SIG-M5 treated with dmso at 0.1 percent for 504 hours (cell line): ENCODE measurements at regions not wholly inside any gene's neighbourhood (a gene's known extent, or its start where the extent isn't known, plus 50 kb on each side); places are given as distances from the start of the nearest gene placed in this dataset.
"Not testable (repeated sequence)": the region's sequence is repeated elsewhere in the genome, so short reads cannot be mapped to it uniquely, and the experiment has no call there.

ENCODE experiments used
- DNase-seq: peaks from one replicate; lab custom pipeline; 2025; ENCODE audit not compliant: unreplicated experiment; lab: John Stamatoyannopoulos, UW

DNA sequence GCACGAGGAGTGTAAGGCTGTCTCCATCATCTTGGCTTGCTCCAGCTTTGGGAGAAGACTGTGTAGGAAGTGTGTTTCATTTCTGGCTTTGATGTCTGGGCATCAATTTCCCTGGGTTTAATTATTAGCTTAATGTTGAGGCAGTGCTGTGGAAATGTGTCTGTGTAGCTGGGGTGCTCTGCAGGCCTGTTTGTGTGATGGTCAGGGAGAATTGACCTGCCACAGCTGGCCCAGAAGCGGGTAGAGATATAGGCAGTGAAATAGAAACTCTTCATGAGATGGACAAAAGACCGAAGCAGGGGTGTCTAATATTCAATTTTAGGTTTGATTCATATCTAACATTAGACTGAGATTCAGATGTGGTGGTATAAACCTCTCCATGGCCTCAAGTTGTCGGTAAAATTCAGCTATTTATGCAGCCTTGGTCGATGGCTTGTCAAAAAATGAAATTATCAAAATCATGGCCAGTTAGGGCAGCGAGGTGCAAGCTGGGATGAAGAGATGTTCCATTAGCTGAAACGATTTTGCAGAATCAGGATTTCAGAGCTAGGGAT lies 95.3 kb upstream of the SNX9 start:
- DNase-seq: no peak

DNA sequence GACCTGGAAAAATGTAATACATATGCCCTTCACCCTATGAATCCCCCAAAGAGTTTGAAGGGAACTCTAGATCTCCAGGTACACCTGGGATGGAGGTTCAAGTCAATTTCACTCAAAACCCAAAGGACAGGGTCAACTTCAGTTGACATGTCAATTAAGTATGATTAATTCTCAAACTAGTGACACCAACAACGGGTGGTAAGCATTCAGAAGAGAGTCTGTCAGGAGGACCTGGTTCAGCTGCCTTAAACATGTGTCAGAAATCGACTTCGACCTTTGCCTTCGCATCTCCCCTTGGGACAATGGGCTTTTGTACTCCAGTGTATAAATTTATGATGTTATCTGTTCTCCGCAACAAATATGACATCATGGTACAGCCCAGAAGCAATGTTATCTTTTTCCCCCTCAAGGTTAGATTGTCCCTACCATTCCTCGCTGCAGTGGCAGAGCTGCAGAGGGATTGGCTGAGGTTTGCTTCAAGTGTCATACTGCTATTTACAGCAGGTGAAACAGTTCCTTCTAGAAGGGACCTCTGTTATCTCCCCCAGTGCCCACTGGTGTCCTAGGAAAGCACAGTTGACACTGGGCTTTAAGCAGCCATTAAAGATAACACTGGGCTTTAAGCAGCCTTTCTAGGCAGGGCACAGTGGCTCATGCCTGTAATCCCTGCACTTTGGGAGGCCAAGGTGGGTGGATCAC lies 94.7 kb upstream of the SNX9 start:
- DNase-seq: no peak

DNA sequence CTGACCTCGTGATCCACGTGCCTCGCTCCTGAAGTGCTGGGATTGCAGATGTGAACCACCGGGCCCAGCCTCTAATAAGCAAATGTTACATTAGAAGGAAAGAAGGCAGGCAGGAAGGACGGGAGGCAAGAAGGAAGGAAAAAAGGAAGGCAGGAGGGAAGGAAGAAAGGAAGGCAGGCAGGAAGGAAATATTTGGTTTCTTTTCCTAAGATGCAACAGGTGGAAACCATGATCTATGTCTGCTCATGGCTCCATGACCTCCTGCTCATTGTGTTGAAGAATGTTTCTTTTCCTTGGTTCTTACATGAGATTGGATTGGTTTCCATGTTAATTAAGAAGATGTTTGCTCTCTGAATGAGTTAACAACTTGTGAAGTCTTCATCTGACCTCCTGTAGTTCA lies 91.8 kb upstream of the SNX9 start:
- no peak for DNase-seq

DNA sequence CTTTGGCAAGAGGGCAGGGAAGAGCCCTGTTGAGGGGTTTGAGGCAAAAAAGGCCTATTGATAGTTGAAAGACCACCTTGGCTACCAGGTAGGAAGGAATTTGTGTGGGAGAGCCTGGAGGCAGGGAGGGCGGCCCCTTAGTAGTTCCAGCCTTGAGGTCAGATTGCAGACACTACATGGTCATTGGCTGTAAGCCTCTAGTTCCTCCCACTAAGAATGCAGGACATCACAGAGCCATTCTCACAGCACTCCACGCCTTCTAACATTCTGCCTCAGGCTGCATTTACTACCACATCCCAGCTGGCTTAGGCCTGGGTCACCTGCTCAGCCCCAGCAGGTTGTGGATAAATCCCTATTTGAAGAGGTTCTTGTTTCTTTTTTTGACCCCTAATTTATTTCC lies 91.0 kb upstream of the SNX9 start:
- DNase-seq: no peak

DNA sequence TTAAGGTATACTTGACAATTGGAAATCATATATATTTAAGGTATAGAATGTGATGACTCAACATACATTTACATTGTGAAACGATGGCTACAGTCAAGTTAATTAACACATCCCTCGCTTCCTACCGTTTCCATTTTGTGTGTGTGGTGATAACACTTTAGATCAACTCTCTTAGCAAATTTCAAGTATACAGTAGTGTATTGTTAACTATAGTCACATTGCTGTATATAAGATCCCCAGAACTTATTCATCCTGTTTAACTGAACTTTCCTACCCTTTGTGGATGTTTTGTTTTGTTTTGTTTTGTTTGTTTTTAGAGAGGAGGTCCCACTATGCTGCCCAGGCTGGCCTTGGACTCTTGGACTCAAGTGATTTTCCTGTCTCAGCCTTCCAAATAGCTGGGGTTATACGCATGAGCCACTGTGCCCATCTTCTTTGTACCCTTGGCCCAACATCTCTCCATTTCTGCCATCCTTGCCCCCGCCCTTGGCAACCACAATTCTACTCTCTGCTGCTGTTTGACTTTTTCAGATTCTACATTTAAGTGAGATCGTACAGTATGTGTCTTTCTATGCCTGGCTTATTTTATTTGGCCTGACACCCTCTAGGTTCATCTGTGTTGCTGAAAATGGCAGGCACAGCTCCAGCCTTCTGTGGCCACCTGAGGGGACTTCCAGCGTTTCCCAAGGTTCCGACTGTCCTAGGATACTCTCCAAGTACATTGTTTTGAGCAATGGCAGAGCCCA lies 90.5 kb upstream of the SNX9 start:
- no peak for DNase-seq

DNA sequence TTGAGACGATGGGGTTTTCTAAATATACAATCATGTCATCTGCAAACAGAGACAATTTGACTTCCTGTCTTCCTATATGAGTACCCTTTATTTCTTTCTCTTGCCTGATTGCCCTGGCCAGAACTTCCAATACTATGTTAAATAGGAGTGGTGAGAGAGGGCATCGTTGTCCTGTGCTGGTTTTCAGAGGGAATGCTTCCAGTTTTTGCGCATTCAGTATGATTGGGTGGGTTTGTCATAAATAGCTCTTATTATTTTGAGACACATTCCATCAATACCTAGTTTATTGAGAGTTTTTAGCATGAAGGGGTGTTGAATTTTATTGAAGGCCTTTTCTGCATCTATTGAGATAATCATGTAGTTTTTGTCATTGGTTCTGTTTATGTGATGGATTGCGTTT lies 86.5 kb upstream of the SNX9 start:
- DNase-seq: not testable (repeated sequence)

DNA sequence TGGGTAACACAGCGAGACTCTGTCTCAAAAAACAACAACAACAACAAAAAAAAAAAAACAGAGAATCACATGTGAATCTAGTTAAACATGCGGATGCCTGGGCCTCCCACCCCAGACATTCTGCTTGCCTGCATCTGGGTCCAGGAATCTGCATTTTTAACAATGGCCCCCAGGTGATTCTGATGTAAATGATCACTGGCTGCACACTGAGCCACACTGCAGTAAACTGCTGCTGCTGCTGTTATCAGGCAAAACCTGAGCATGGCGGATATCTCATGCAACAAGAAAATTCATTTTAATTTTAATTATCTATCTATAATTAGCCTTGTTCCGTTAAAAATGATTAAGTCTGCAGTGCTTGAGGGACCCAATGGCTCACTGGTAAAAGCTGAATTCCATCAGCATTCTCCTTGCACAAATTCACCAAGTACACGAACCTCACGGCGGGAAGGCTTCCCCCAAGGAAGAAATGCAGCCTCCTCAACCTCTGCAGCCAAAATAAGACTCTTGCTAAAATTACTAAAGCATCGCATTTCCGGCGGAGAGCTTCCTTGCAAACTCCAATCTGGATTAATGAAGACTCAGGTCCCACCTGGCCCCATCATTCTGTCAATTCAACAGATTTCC lies 81.6 kb upstream of the SNX9 start:
- no peak for DNase-seq

DNA sequence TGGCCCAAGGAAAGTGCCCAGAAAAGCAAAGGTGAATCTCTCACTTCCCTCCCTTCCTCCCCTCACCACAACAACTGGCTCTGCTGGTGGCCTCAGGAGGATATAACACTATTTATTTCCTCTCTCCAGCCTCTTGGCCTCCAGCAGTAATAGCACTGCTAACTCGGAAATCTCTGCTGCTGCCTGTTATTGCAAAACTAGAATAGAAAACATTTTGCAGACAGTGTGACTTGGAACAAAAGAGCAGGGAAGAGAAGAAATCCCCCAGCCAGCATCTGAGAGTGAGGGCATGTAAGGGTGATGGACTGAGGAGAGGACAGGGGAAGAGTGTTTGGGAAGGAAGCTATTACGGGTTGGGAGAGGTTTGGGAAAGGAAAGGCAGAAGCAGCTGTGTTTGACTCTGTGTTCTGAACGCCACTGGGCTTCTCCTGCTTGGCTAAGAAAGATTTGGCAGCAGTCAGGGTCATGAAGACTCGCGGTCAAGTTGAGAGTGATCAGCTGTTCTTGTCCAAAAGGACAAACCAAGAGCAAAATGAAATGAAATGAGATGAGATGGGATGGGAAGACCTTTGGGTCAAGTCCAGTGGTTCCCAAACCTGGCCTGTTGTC lies 81.0 kb upstream of the SNX9 start:
- no peak for DNase-seq

DNA sequence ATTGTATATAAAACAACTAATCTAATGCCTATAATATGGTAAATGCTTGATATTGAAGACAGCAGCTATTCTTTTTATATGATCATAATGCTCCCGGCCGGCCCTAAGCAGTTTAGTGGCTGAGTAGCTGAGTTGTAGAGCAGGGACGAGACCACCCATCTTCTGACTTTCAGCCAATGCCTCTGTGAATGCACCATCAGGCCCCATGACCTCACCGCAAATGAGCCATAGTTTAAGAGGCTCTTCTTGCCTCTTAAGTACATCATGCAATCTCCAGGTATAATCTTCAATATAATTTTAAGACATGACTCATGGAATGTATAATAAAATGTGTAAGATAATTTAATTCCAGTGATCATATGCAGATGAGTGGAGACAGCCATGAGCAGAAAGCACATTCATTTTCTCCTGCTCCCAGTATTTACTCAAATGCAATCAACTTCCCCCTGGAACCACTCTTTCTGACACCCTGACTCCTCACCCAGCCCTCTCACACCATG lies 78.9 kb upstream of the SNX9 start:
- DNase-seq: no peak

DNA sequence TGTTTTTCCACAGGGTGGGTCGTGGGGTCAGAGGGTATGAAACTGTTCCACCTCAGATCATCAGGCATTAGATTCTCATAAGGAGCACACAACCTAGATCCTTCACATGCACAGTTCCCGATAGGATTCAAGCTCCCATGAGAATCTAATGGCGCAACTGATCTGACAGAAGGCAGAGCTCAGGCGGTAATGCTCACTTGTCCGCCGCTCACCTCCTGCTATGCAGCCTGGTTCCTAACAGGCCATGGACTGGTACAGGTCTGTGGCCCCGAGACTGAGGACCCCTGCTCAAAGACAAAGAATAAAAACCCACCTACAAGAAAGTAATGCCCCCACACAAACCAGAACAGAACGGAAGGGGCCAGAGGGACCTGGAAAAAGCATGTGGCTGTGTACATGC lies 76.1 kb upstream of the SNX9 start:
- DNase-seq: no peak

DNA sequence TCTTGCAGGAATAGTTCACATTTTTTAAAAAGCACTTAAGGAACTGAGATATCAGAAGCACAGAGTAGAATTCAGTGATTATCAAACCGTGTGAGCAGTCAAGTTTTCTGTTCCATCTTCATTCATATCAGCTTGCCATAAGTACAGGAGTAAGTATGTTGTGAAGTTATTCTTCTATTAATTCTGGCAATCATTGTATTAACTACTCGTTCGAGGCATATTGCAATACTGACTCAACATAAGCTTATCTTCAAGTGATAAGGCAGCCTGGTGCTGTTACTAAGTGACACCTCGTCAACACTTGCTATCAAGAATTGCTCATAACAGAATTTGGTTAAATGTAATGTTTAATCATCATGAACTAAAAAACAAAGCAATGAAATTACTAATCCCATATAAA lies 75.7 kb upstream of the SNX9 start:
- no peak for DNase-seq

DNA sequence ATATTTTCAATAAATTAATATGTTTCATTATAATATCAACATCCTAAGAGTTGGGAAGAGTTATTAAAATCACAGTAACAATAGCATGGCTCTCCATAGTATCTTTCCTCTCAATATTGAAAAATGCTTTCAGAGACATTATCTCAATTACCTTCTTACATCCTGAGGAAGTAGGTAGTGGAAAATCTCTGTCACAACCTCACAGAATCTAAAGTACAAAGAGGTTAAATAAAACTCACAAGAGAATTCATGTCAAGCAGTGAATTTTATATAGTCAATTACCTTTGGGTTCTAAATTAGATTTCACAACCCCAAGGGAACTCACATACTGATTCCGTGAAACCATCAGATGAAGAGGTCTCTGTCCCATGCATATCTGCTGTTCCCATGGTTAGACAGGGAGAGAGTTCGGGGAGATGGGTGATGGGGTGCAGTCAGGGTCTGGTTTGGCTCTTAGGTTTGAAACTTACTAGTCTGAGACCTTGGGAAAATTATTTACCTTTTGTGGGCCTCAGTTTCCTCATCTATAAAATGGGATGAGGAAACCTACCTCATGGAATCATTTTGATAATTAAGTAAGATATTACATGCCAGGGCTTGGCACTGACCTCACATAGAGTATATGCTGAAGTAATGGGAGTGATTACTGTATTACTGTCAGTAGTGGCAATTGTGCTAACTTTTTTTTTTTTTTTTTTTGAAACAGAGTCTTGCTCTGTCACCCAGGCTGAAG lies 74.0 kb upstream of the SNX9 start:
- DNase-seq: no peak

DNA sequence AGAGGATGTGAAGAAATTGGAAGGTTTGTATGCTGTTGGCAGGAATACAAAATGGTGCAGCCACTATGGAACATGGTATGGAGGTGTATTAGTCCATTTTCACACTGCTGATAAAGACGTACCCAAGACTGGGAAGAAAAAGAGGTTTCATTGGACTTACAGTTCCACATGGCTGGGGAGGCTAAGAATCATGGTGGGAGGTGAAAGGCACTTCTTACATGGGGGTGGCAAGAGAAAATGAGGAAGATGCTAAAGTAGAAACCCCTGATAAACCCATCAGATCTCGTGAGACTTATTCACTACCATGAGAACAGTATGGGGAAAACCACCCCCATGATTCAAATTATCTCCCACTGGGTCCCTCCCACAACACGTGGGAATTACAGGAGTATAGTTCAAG lies 72.1 kb upstream of the SNX9 start:
- not testable (repeated sequence) for DNase-seq

DNA sequence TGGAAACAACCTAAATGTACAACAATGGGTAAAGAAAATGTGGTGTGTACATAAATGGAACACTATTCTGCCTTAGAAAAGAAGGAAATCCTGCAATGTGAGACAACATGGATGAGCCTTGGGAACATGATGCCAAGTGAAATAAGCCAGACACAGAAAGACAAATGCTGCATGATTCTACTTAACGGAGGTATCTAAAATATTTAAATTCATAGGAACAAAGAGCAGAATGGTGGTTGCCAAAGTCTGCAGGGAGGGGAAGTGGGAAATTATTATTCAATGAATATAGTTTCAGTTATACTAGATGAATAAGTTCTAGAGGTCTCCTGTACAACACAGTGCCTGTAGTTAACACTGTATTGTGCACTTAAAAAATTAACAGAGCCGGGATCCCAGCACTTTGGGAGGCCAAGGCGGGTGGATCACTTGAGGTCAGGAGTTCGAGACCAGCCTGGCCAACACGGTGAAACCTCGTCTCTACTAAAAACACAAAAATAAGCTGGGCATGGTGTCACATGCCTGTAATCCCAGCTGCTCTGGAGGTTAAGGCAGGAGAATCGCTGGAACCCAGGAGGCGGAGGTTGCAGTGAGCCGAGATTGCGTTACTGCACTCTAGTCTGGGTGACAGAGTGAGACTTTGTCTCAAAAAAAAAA lies 71.4 kb upstream of the SNX9 start:
- no peak for DNase-seq

DNA sequence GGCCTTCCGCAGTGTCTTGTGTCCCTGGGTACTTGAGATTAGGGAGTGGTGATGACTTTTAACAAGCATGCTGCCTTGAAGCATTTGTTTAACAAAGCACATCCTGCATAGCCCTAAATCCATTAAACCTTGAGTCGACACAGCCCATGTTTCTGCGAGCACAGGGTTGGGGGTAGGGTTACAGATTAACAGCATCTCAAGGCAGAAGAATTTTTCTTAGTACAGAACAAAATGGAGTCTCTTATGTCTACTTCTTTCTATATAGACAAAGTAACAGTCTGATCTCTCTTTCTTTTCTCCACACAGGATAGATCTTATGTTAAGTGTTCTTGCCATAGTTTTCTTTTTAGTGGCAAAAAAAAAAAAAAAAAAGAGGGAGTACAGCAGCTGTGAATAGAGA lies 70.2 kb upstream of the SNX9 start:
- DNase-seq: not testable (repeated sequence)

DNA sequence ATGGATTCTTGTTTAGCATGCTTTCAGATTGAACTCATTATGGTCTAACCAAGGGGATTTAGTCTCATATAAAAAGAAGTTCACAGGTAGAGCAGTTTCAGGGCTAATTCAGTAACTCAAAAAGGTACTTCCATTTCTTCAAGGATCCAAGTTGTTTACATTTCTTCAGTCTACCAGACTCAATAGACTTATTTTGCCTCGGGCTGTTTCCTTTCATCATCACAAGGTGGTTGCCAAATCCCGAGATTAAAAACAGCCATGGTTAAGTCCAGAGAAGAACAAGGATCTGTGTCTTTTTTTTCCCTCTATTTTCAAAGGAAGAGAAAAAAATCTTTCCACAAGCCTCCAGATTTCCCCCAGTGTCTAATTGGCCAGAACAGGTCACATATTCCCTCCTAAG lies 69.8 kb upstream of the SNX9 start:
- no peak for DNase-seq

DNA sequence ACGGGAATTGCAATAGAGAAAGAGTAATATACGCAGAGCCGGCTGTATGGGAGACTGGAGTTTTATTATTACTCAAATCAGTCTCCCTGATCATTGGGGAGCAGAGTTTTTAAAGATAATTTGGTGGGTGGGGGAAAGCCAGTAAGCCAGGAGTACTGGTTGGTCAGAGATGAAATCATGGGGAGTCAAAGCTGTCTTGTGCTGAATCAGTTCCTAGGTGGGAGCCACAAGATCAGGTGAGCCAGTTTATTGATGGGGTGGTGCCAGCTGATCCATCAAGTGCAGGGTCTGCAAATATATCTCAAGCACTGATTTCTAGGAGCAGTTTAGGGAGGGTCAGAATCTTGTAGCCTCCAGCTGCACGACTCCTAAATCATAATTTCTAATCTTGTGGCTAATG lies 69.2 kb upstream of the SNX9 start:
- not testable (repeated sequence) for DNase-seq

DNA sequence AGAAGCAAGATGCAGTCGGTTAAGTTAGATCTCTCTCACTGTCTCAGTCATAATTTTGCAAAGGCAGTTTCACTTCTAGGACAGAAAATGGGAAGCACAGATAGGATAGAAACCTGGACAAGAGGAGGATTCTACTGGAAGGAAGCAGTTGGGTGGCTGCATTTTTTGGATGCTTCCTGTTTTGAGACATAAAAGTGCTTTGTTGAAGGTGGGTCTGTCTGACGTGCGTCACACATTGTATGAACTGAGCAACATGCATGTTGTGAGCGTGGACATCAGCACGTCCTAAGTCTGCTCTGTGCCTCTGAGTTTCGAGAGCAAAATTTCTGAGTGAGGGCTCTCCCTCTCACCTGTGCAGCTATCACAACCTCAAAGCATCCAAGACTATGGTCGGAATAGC lies 68.7 kb upstream of the SNX9 start:
- no peak for DNase-seq

DNA sequence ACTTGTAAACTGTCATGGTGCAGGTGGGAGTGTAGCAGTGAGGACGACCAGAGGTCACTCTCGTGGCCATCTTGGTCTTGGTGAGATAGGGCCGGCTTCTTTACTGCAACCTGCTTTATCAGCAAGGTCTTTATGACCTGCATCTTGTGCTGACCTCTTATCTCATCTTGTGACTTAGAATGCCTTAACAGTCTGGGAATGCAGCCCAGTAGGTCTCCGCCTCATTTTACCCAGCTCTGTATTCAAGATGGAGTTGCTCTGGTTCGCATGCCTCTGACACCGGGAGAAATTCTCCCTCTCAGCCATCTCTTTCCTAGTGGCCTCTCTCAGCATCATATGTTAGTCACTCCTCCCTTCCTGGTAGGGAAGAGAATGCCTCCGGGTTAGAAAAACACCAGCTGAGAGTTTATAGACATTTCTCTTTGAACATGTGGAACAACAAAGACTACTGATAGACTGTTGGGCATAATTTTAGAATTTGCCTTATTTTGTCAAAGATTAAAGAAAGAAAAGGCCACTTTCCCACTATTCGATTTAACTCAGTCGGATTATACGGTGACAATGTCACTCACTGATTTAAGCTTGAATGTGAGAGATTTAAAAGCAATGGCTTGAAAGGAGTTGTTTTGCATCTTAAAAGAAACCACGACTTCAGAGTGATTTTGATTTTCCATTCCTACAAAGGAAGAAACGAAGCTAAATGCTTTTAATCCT lies 67.9 kb upstream of the SNX9 start:
- no peak for DNase-seq
